DMS 273 treated with DMSO at 0.1 percent for 48 hours (cell line): ENCODE measurements at regions not wholly inside any gene's neighbourhood (a gene's known extent, or its start where the extent isn't known, plus 50 kb on each side); places are given as distances from the start of the nearest gene placed in this dataset.

Experiments
- DNase-seq: peaks from one replicate; lab custom pipeline; 2025; lab: John Stamatoyannopoulos, UW

GRCh38 chr13:50104493-50104892 lies 89.2 kb downstream of the KCNRG start:
- no peak for DNase-seq

GRCh38 chr13:50106559-50106958 lies 91.3 kb downstream of the KCNRG start:
- no peak for DNase-seq

DNA sequence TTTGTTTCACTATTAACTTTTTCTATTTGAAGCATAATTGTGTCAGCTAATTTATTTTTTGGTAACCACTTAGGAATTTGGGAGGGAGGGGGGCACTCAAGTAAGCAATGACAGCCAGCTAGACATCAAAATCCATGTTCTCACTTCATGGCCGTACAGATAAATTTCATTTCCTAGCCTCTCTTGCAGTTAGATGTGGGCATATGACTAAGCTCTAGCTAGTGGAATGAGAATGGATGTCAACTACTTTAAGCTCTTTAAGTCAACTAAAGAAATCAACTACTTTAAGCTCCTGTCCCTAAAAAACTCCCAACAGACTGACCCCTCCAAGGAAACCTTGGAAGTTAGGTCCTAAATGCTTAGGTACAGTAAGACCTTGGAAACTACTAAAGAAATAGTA lies 92.0 kb downstream of the KCNRG start:
- no peak for DNase-seq

DNA sequence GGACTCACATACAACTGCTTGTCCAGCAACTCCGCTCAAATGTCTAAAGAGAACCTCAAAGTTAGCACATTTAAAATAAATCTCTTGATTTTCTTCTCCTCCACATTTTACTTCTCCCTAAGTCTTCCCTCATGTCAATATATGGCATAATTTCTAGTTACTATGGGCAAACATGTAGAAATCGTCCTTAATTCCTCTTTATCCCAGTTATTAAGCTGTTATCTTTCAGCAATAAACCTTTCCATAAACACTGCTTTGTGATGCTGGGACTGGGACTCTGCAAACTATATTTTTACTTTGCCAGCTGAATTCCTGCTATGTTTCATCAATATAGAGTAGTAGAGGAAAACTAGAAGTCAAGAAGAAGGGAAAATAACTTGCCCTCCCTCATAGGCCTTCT lies 99.7 kb downstream of the KCNRG start:
- no peak for DNase-seq

- DNase-seq = no peak
Measured at GRCh38 chr13:50115695-50116094, 100.5 kb downstream of the KCNRG start.

DNA sequence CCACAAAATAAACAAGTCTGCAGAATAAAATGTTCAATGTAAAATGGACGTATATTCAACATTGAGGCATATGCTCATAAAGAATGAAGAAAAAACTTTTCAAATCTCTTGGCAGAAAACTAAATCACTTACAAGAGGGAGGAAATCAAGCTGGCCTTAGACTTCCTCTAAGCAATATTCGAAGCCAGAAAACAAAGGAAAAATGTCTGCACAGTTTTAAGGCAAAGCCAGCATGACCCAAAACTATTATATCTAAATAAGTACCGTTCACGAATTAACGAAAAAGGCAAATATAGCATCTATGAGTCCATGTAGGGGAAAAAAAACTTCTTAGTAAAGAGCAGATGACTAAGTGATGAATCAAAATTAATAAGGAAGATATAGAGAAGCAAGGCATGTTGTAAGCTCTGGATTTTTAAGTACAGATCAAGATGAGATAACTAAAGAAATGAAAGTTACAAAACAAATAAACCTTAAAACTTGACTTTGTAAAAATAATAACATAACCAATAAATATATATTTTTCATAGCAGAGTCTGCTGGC lies 101.3 kb downstream of the KCNRG start:
- DNase-seq = no peak

- peak; percentile 40 for DNase-seq
Measured at GRCh38 chr13:50119591-50119990, 104.3 kb downstream of the KCNRG start.

DNA sequence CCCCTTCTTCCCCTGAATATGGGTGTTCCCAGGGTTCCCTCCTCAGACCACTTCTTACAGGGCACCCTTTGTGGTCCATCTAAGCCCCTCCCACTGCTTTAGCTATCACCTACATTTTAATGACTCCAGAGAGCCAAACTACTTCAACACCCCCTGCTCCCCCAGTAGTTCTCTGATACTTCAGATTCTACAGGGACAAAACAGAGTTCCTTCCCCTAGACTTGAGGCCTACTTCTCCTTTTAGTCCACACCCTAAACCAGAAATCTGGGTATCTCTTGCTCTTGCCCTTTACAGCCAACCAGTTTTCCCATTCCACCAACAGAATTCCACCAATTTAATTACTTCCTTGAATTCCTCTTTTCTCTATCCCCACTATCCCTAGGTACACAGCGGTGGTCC lies 107.2 kb downstream of the KCNRG start:
- DNase-seq = no peak

GRCh38 chr13:50123002-50123401 lies 107.8 kb downstream of the KCNRG start:
- no peak for DNase-seq

GRCh38 chr13:50123515-50123861 lies 108.2 kb downstream of the KCNRG start:
- DNase-seq = no peak

- DNase-seq = peak; percentile 88
Measured at GRCh38 chr13:50123862-50124535, 108.8 kb downstream of the KCNRG start.

- DNase-seq = no peak
Measured at GRCh38 chr13:50124536-50125303, 109.5 kb downstream of the KCNRG start.

DNA sequence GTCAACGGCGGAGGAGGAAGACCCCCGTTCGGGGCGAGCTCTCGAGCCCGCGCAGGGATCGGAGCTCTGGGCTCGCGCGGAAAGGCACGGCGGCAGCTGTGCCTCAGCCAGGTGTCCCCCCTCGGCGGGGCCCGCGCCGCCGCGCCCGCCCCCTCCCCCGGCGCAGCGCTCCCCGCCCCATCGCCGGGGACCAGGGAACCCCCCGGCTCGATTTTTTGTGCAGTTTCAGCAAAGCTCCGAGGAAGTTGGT lies 110.0 kb downstream of the KCNRG start:
- no peak for DNase-seq

GRCh38 chr13:50125554-50126262 lies 110.5 kb downstream of the KCNRG start:
- DNase-seq = peak; percentile 66

DNA sequence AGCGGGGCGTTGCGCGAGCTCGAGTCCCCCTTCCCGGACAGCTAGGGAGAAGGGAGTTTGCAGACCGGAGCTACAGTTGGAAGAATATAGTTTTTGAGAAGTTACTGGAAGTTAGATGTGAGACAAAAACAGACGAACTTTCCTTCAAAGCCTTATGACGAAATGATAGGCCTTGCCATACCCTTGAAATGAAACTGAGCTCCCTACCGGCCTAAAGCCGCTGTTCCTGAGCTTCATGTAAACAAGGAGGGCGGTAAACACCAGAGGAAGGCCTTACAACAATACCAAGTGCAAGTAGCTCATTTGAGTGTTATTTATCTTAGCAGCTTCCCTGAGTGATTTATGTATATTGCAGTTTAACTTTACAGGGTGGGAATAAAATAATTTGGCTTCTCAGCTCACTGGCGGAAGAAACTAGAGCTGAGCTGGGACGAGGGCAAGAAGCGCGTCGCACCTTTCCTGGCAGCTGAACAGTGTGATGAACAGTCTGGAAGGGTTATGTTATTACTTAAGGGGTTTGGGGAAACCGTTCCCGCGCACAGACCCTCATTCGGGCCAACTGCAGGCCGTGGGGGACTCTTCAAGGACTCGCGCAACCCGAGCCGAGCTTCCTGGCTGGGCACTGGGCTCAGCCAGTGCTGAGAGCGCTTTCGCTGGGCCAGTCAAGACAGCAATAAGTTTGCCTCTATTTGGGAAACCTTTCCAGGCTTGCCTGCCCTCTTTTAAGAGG lies 111.2 kb downstream of the KCNRG start:
- DNase-seq = no peak

- DNase-seq = no peak
Measured at GRCh38 chr13:50126993-50127725, 111.9 kb downstream of the KCNRG start.

- DNase-seq = no peak
Measured at GRCh38 chr13:50127726-50128291, 112.6 kb downstream of the KCNRG start.

DNA sequence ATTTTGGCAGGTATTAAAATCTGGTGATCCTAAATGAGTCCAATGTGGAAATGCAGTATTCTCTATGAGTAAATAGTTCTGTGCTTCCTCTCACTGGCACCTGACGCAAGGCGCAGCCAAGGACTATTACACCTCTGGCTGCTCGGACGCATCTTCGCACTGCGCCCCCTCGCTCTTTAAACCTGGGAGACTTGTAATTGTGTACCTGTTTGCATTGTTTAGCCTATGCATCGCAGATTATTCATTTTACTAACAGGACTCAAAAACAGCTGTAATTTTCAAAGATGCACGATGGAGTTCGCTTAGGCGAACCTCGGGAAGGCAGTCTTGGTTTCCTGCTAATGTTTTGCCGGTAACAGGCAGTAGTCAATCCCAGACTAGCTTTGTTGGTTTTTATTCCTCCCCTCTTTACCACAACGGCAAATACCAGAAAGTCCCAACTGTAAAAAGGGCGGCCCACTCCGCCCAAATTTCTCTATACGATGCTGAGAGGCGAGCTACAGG lies 113.2 kb downstream of the KCNRG start:
- no peak for DNase-seq

DNA sequence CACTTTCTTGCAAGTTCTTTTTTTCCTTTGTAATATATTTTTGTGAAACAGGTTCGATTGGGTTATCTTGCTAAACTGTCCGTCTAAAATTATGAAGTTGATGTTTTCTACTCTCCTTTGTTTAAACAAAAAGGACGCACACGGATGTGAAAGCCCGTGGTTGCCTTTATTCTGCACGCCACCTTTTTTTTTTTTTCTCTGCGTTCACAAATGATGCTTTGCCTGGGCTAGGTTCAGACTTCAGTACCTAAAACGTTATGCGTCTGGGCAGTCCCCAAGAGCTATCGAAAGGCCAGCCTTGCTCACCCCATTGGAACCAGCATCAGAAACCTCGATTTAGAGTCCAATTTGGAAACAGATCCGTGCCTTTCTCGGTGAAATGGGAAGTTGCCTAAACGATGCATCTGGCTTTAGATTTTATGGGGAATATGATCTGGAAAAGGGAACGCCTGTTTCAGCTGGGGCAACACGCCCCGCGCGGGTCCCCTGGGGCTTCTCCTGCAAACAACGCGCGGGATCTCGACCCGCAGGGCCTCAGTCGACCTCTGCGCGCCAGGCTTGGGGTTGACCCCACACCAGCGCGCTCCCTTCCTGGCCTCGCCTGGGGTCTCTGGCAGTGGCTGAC lies 113.9 kb downstream of the KCNRG start:
- DNase-seq = no peak

GRCh38 chr13:50129706-50130122 lies 114.5 kb downstream of the KCNRG start:
- DNase-seq = no peak
